MM.1S (cell line): ENCODE measurements at regions not wholly inside any gene's neighbourhood (a gene's known extent, or its start where the extent isn't known, plus 50 kb on each side); places are given as distances from the start of the nearest gene placed in this dataset.

Experiments
- DNase-seq: peaks from one replicate; pipeline ENCODE4 v3.0.0-alpha.2; 2015
- H2AFZ ChIP-seq: fragments of 300-600 bp; sonication (generic); 2 replicates; pipeline ENCODE4 v1.6.0; 2016; ENCODE audit warnings: antibody characterized with exemption, low read length
- H3F3A ChIP-seq: fragments of 300-600 bp; sonication (generic); 2 replicates; pipeline ENCODE4 v1.6.1; 2016; ENCODE audit warnings: mild to moderate bottlenecking, antibody characterized with exemption, low read length, moderate library complexity, mixed read lengths; ENCODE audit not compliant: insufficient read depth
- H3K27ac ChIP-seq: fragments of 300-600 bp; sonication (generic); 2 replicates; pipeline ENCODE4 v1.5.1; 2016; ENCODE audit warnings: mild to moderate bottlenecking, low read length
- H3K27me3 ChIP-seq: fragments of 300-600 bp; sonication (generic); replicated peaks from 2 replicates; pipeline ENCODE4 v1.6.0; 2016; ENCODE audit warnings: low read length; ENCODE audit not compliant: insufficient read depth
- H3K36me3 ChIP-seq: fragments of 300-600 bp; sonication (generic); replicated peaks from 2 replicates; pipeline ENCODE4 v1.6.1; 2016; ENCODE audit warnings: mild to moderate bottlenecking, low read length, mixed read lengths; ENCODE audit not compliant: insufficient read depth
- H3K4me1 ChIP-seq: fragments of 300-600 bp; sonication (generic); 2 replicates; pipeline ENCODE4 v1.6.1; 2016; ENCODE audit warnings: low read length, mixed read lengths
- H3K4me2 ChIP-seq: fragments of 300-600 bp; sonication (generic); 2 replicates; pipeline ENCODE4 v1.6.0; 2016; ENCODE audit warnings: low read depth, low read length
- H3K4me3 ChIP-seq: fragments of 300-600 bp; sonication (generic); 2 replicates; pipeline ENCODE4 v1.5.1; 2016; ENCODE audit warnings: low read length, mixed read lengths
- H3K79me2 ChIP-seq: fragments of 300-600 bp; sonication (generic); 2 replicates; pipeline ENCODE4 v1.6.1; 2016; ENCODE audit warnings: mixed run types, low read length, mixed read lengths
- H3K9ac ChIP-seq: fragments of 300-600 bp; sonication (generic); 2 replicates; pipeline ENCODE4 v1.6.1; 2016; ENCODE audit warnings: low read length, mixed read lengths
- H3K9me2 ChIP-seq: fragments of 300-600 bp; sonication (generic); replicated peaks from 2 replicates; pipeline ENCODE4 v1.6.1; 2016; ENCODE audit warnings: mild to moderate bottlenecking, low read length, mixed read lengths; ENCODE audit not compliant: insufficient read depth
- H3K9me3 ChIP-seq: fragments of 300-600 bp; sonication (generic); replicated peaks from 2 replicates; pipeline ENCODE4 v1.6.1; 2016; ENCODE audit warnings: mild to moderate bottlenecking, low read length, mixed read lengths; ENCODE audit not compliant: insufficient read depth
- H4K20me1 ChIP-seq: fragments of 300-600 bp; sonication (generic); 2 replicates; pipeline ENCODE4 v1.6.1; 2016; ENCODE audit warnings: mild to moderate bottlenecking, low read length, moderate library complexity, mixed read lengths; ENCODE audit not compliant: insufficient read depth
- EZH2 ChIP-seq: fragments of 300-600 bp; sonication (generic); optimal IDR thresholded peaks from 2 replicates; pipeline ENCODE3; 2017; ENCODE audit warnings: low read depth, mild to moderate bottlenecking, antibody characterized with exemption, low read length, mixed read lengths
- EZH2phosphoT487 ChIP-seq: fragments of 300-600 bp; sonication (generic); IDR thresholded peaks from 2 replicates; pipeline ENCODE4 v1.6.1; 2018; ENCODE audit warnings: antibody characterized with exemption, low read length
- TF ChIP-seq, protein P1 (sequence below): fragments of 300-600 bp; sonication (generic); IDR thresholded peaks from 2 replicates; pipeline ENCODE4 v1.5.1; 2016; ENCODE audit warnings: antibody characterized with exemption, low read length, mixed read lengths

DNA sequence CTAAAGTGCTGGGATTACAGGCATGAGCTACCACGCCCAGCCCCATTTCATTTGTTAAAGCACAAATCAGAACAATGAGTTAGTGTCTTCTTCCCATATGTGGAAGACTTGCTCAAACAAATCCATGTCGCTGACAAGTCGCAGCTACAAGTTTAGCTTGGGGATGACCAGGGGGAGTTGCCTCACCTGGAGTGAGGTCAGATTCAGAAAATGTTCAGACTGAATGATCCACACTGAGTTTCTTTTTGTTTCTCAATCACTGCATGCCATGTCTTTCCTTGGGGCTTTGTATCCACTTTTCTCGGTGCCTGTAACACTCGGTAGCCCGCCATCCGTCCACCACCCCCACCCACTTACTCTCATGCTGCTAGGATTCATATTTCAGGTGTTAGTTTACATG lies 437.3 kb upstream of the DYNLRB2 start:
- H3K4me1 ChIP-seq, result peaks cover 17% of the 10 kb centered on the region
- no peaks in the 10 kb centered on the region for H3K9me3 ChIP-seq
- H3F3A ChIP-seq, result no peaks in the 10 kb centered on the region; the same call in 1 of the 2 replicates
- no peak overlapping the region for H3K27ac ChIP-seq
- no peak overlapping the region for H3K4me2 ChIP-seq
- H3K79me2 ChIP-seq, result no peaks in the 10 kb centered on the region
- TF ChIP-seq, protein P1, sequence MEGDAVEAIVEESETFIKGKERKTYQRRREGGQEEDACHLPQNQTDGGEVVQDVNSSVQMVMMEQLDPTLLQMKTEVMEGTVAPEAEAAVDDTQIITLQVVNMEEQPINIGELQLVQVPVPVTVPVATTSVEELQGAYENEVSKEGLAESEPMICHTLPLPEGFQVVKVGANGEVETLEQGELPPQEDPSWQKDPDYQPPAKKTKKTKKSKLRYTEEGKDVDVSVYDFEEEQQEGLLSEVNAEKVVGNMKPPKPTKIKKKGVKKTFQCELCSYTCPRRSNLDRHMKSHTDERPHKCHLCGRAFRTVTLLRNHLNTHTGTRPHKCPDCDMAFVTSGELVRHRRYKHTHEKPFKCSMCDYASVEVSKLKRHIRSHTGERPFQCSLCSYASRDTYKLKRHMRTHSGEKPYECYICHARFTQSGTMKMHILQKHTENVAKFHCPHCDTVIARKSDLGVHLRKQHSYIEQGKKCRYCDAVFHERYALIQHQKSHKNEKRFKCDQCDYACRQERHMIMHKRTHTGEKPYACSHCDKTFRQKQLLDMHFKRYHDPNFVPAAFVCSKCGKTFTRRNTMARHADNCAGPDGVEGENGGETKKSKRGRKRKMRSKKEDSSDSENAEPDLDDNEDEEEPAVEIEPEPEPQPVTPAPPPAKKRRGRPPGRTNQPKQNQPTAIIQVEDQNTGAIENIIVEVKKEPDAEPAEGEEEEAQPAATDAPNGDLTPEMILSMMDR, result no peak
- TF ChIP-seq EZH2 (no peak), EZH2phosphoT487 (no peak)
- no peaks in the 10 kb centered on the region for H3K27me3 ChIP-seq
- H3K9me2 ChIP-seq, result no peaks in the 10 kb centered on the region
- H3K36me3 ChIP-seq, result no peaks in the 10 kb centered on the region
- H3K9ac ChIP-seq, result no peak overlapping the region
- no peak for DNase-seq
- H3K4me3 ChIP-seq, result no peak overlapping the region
- H4K20me1 ChIP-seq, result no peaks in the 10 kb centered on the region
- no peak overlapping the region for H2AFZ ChIP-seq

DNA sequence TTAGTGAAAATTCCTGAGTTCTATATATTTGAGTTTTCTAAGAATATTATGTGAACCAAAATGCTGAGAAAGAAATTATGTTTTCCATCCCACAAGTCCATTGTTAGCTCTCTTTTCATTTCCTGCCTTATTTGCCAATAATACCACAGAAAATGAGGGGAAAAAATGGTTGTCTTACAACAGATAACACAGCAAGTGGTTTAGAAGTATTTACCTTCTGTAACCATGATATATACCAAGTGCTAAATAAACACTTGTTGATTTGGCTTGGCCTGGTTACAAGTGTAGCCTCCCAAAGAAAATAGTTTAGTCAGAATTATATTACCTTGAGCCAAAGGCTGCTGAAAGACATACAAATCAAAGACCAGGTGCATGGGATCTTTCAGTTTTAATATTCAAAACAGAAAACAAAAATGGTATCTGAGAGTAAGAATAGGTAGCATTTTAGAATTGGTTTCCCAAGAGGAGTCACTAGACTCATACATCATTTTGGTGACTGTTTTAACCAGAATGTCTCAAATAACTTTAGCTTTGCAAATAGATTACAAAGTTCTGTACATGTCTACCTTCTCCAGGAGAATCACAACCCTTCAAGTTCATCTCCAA lies 439.8 kb upstream of the DYNLRB2 start:
- no peaks in the 10 kb centered on the region; the same call in 1 of the 2 replicates for H3F3A ChIP-seq
- H2AFZ ChIP-seq, result no peak overlapping the region
- H4K20me1 ChIP-seq, result no peaks in the 10 kb centered on the region
- H3K27me3 ChIP-seq, result no peaks in the 10 kb centered on the region
- no peak overlapping the region for H3K4me3 ChIP-seq
- H3K36me3 ChIP-seq, result no peaks in the 10 kb centered on the region
- peak; percentile 18 for DNase-seq
- peak overlapping the region; percentile 43; the same call in 1 of the 2 replicates for H3K27ac ChIP-seq
- H3K4me2 ChIP-seq, result peak overlapping the region; percentile 41; the same call in 1 of the 2 replicates
- H3K4me1 ChIP-seq, result peaks cover 17% of the 10 kb centered on the region
- TF ChIP-seq EZH2 (no peak), EZH2phosphoT487 (no peak)
- TF ChIP-seq, protein P1, result no peak
- no peak overlapping the region for H3K9ac ChIP-seq
- no peaks in the 10 kb centered on the region for H3K9me3 ChIP-seq
- no peaks in the 10 kb centered on the region for H3K9me2 ChIP-seq
- H3K79me2 ChIP-seq, result no peaks in the 10 kb centered on the region

DNA sequence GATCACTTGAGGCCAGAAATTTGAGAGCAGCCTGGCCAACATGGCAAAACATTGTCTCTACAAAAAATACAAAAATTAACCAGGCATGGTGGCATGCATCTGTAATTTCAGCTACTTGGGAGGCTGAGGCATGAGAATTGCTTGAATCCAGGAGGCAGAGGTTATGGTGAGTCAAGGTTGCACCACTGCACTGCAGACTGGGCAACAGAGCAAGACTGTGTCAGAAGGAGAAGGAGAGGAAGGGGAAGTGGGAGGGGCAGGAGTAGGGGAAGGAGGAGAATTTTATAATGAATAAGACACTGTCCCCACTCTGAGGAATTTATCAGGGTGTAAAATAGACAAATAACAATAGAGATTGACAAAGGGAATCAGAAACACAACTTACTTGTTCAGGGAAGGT lies 440.6 kb upstream of the DYNLRB2 start:
- Histone ChIP-seq H3K4me1 (peaks cover 17% of the 10 kb centered on the region), H3K9me2 (no peaks in the 10 kb centered on the region), H3K4me2 (no peak overlapping the region), H3F3A (no peaks in the 10 kb centered on the region; the same call in 1 of the 2 replicates), H3K9ac (no peak overlapping the region), H3K4me3 (no peak overlapping the region), H3K36me3 (no peaks in the 10 kb centered on the region), H3K9me3 (no peaks in the 10 kb centered on the region), H4K20me1 (no peaks in the 10 kb centered on the region), H2AFZ (no peak overlapping the region), H3K27ac (peak overlapping the region; percentile 43; the same call in 1 of the 2 replicates), H3K27me3 (no peaks in the 10 kb centered on the region), H3K79me2 (no peaks in the 10 kb centered on the region)
- TF ChIP-seq EZH2phosphoT487, result no peak
- no peak for TF ChIP-seq EZH2
- TF ChIP-seq, protein P1, result no peak
- no peak for DNase-seq
